ENCODE measurements at regions not wholly inside any gene's neighbourhood (a gene's known extent, or its start where the extent isn't known, plus 50 kb on each side); places are given as distances from the start of the nearest gene placed in this dataset.

GRCh38 chr18:77905449-77906055, 655.9 kb downstream of the GALR1 start:
- ATAC-seq: no peak
- no peak for DNase-seq
- intact Hi-C loops (cut with DNase I): loop anchor here in 1 of 2 donors (10.0 kb wide), 1 partner anchor 1079 kb away; no protein-coding TSS in a partner anchor

DNA sequence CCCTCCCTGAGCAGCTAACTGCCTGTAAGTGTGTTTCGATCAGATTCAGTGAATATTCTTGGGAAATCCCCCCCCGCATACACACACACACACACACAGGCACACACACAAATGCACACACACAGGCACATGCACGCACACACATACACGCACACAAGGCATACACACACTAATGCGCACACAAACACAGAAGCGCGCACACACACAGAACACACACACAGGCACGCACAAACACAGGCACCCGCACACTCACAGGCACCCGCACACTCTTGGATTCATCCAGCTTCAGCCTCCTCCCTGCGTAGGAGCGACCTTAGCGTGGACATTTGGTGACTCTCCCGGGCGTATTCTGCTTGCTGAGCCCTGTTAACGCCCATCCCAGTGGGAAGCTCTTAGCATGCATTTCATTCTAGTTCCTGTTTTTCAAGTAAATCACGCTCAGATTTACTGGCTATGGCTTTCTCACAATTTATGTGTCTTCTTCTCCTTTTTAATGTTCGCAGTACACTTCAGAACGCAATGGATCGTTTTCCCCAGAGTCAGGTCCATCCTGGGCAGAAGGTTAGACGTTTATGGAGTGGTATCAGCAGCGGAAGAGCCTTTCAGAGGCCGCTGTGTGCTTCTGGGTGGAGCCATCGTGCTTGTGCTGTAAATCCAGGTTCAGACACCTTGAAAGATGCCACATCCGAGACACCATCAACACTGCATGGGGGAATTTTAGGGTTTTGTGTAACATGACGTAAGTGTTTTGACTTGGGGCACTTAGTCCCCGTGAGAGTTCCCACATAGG, 656.6 kb downstream of the GALR1 start:
- intact Hi-C loops (cut with DNase I): loop anchor here in 1 of 2 donors (10.0 kb wide), 1 partner anchor 1079 kb away; no protein-coding TSS in a partner anchor
- DNase-seq: no peak
- no peak for ATAC-seq

- no peak for ATAC-seq
These were observed 660.7 kb downstream of the GALR1 start for GRCh38 chr18:77910347-77910746.

DNA sequence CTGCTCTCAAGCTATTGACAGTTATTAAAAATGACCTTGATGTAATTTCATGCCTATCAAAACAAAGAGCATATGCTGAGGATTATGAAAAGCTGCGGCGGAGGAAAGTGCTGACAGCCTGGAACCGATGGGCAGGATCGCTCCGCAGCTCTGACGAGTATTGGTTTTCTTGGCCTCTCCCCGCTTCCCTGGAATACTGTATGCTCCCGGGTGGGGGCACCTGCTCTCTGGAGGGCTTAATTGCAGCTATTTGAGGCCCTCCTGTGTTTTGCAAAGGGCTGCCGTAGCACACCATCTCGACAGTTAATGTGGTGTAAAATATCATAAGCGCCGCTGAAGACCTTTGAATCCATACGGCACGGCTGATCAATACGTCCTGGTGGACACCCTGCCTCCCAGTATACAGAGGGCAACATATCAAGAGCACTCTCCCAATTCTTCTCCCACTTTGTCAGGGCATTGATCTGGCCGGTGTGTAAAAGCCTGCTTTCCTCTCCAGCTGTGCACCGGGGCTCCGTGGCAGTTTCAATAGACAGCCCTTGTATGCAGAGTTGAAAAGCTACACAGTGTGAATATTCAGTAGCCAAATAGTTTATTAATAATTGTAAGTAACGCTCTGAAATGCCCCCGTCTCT, 662.4 kb downstream of the GALR1 start:
- ATAC-seq (no peak), DNase-seq (no peak)
- intact Hi-C loops (cut with DNase I): no loop called here

More at GRCh38 chr18:77910347-77910746, 660.7 kb downstream of the GALR1 start:
- DNase-seq: no peak
- intact Hi-C loops (cut with DNase I): no loop called here

DNA sequence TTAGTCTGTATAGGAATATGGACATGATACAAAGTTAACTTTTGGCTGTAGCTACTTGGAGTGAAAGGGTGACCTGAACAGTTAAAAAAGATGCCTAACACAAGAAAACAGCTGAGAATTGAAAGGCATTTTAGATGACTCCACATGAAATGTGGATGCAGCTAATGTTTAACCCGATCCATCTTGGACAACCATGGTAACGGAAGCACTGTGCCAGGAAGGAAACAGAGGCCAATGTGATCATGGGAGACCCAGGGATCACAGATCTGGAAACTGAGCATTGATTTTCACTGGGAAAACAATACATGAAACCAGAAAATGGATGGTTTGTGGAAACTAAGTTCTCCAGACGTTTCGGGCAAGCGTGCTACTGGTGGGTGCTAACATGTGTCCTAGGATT, 669.1 kb downstream of the GALR1 start:
- DNase-seq: no peak
- no peak for ATAC-seq
- intact Hi-C loops (cut with DNase I): no loop called here

DNA sequence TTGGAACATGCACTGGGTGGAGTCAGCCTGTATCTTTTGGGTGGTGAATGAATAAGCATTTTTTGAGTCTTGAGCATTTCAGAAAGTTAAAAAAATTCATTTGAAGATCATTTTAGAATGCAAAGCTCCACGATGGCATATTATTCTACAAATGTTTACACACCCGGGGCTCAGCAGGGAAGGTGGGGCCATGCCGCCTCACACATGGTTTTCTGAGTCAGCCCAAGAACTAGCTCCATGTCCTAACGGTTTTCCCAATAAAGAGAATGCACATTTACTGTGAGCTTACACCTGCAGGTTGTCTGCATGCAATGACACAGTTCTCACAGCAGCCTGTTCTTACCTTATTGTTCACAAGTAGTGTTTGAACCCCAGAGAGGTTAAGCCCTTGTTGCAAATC, 670.3 kb downstream of the GALR1 start:
- ATAC-seq (no peak), DNase-seq (no peak)
- intact Hi-C loops (cut with DNase I): no loop called here

DNA sequence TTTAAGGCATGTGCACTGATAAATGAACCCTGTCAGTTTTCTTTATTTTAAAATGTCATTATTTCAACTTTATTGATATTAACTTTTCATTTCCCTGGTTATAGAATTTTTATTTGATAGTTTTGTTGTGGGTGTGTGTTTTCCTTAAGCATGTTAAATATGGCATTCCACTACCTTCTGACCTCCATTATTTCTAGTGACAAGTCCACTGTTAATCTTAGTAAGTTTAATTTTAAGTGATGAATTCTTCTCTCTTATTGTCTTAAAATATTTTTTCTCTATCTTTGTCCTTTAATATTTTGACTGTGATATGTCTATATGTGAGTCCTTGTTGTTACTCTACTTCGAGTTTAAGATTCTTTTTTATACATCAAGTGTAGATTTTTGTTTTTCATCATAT, 685.7 kb downstream of the GALR1 start:
- intact Hi-C loops (cut with DNase I): no loop called here
- no peak for DNase-seq
- no peak for ATAC-seq

- DNase-seq: no peak
These were observed 690.9 kb downstream of the GALR1 start for GRCh38 chr18:77940566-77940965.

GRCh38 chr18:77944533-77944932, 694.9 kb downstream of the GALR1 start:
- ATAC-seq (no peak), DNase-seq (no peak)
- intact Hi-C loops (cut with DNase I): no loop called here

More at GRCh38 chr18:77940566-77940965, 690.9 kb downstream of the GALR1 start:
- no peak for ATAC-seq
- intact Hi-C loops (cut with DNase I): no loop called here

- intact Hi-C loops (cut with DNase I): no loop called here
- DNase-seq (no peak), ATAC-seq (no peak)
These were observed 698.9 kb downstream of the GALR1 start for GRCh38 chr18:77948567-77948966.

DNA sequence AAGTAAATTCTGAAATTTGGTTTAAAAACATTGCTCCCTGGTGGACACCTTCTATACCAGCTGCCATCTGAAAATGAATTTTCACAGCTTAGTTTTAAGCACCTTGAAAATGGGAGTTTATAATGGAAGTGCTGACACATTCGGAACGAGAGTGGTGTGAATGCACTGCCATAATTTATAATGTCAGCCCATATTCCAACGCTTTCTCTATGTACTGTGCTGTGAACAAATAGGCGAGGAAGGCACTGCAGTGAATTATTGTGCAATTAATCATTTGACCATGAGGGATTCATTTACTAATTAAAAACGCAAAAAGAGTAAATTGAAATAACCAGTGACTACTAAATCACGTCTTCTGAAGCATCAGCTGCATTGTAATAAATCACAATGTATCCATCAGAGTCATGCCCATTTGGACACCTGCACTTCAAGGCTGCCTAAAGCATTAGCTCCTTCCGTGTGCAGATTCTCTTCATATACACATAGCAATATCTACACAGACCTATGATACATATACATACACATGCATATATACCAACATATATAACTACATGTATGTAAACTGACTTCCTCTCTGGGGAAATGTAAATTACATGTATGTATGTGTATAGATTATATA, 699.8 kb downstream of the GALR1 start:
- ATAC-seq: no peak
- intact Hi-C loops (cut with DNase I): no loop called here
- no peak for DNase-seq

- ATAC-seq (no peak), DNase-seq (no peak)
- intact Hi-C loops (cut with DNase I): no loop called here
These were observed 709.6 kb downstream of the GALR1 start for GRCh38 chr18:77959248-77959647.

DNA sequence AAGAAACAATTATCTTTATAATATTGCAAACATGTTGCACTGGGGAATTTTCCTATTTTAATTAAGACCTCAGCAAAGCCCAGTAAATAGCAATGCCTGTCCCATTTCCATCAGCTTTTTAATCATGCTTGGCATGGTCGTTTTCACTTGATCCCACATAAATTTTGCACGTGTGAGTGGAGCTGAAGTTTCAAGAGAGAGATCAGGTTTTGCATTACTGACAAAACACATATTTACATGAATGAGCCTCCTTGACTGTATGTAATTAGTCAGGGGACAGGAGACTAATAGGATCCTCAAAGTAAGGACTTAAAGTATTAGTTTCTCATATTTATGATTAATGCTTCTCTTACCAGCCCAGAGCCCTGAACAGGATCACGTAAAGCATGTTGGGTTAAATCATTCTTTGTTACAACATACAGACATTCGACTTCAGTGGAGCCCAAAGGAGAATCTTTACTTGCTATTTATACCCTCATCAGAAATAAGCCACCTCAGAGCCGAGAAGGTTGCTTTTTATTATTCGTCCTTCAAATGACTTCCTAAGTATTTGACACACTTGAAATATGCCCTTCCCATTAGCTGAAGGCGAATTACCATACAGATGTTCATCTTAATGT, 711.3 kb downstream of the GALR1 start:
- DNase-seq (no peak), ATAC-seq (no peak)
- intact Hi-C loops (cut with DNase I): no loop called here

GRCh38 chr18:77967071-77967470, 717.4 kb downstream of the GALR1 start:
- no peak for DNase-seq
- intact Hi-C loops (cut with DNase I): no loop called here

GRCh38 chr18:77967791-77968190, 718.1 kb downstream of the GALR1 start:
- intact Hi-C loops (cut with DNase I): no loop called here
- no peak for ATAC-seq

More at GRCh38 chr18:77967071-77967470, 717.4 kb downstream of the GALR1 start:
- no peak for ATAC-seq

DNA sequence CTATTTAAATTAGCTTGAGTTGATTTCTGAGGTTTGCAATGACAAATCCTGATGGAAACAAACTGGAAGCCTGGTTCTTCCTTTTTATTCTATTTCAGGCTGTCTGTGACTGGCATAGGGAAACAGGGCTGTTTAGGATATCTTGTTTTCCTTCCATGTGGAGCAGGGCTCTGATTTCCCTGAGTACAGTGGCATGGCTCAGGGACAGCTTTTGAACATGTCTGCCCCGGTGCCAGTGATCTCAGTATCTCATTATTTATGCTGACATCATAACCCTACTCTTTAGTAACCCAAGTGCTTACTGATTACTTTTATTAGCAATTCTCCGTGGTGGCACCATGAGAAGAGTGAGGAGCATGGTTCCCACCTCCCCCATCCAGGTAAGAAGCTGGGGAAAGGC, 720.3 kb downstream of the GALR1 start:
- no peak for DNase-seq
- intact Hi-C loops (cut with DNase I): no loop called here
- ATAC-seq: no peak

More at GRCh38 chr18:77967791-77968190, 718.1 kb downstream of the GALR1 start:
- no peak for DNase-seq

GRCh38 chr18:77970814-77971213, 721.2 kb downstream of the GALR1 start:
- DNase-seq: no peak
- intact Hi-C loops (cut with DNase I): no loop called here
- ATAC-seq: no peak

GRCh38 chr18:77973745-77974144, 724.1 kb downstream of the GALR1 start:
- intact Hi-C loops (cut with DNase I): no loop called here
- DNase-seq: no peak
- ATAC-seq: no peak

DNA sequence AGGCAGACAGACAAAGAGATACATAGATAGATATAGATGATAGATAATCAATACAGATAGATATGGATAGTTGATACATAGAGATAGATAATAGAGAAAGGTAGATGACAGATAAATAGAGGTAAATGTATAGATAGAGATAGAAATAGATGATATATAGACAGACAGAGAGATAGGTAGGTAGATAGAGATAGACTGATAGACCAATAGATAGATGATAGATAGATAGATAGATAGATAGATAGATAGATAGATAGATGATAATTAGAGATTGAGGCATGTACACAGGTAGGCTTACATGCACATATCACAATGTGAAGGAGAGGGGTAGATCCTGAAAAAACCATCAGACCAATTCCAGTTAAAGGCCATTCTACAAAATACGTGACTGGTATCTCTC, 724.7 kb downstream of the GALR1 start:
- ATAC-seq: no peak
- no peak for DNase-seq
- intact Hi-C loops (cut with DNase I): no loop called here
